ENCODE measurements at regions not wholly inside any gene's neighbourhood (a gene's known extent, or its start where the extent isn't known, plus 50 kb on each side); places are given as distances from the start of the nearest gene placed in this dataset.

GRCh38 chr1:80841261-80841660 is 959.5 kb upstream of the ADGRL2 start:
- DNase-seq: no peak

GRCh38 chr1:80837066-80837465 is 963.7 kb upstream of the ADGRL2 start:
- no peak for DNase-seq

DNA sequence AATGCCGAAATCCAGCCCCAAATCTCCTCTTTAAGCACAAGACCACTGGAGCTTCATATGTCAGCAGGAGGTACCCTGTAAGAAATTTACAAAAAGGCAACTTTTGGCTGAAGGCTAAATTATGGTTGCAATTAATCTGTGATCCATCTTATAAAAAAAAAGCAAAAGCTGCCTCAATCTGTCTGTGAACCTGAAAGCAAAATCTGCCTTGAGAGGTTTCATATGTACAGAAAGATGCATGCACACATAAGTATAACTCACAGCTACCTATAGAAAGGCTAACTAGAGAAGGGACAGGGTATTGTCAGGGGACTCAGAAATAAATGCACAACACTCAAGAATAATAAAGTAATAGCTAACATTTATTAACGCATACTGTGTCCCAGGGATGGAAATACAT is 964.2 kb upstream of the ADGRL2 start:
- no peak for DNase-seq

GRCh38 chr1:80827666-80828065 is 973.1 kb upstream of the ADGRL2 start:
- DNase-seq: no peak

DNA sequence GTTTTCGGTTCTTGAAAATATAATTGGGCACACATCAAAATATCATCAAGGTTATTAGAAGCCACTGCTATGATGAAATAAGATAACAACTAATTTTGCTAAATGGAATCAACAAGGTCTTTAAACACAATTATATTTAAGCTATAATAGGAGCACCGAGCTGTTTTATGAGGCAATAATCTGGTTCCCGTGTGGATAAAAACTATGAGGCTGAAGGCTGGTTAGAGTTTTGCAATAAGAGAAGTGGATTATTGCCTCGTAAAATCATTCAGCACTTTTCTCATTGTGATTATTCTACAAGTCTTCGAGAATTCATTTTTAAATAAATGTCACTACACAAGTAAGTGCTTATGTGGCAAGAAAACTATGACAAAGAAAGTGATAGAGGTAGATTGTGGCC is 975.7 kb upstream of the ADGRL2 start:
- DNase-seq: no peak

- DNase-seq: no peak
Observed at GRCh38 chr1:80818211-80818610, 982.5 kb upstream of the ADGRL2 start.

DNA sequence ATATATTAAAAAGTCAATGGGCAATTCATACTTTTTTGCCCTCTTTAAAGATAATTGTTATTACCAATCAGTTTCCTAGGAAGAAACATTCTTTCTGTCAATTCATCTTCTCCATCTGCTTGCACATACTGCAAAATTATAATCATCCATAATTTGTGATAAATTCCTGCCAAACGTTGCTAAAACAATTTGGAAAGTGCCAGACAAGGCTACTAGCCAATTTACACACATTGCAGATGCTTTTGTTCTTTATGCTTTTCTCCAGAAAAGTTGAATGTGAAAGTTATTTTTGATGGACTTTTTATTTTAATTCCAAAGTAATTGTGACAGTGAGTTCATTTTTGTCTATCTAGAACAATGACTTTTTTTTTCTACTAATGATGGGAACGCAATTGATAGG is 992.8 kb upstream of the ADGRL2 start:
- DNase-seq: no peak

DNA sequence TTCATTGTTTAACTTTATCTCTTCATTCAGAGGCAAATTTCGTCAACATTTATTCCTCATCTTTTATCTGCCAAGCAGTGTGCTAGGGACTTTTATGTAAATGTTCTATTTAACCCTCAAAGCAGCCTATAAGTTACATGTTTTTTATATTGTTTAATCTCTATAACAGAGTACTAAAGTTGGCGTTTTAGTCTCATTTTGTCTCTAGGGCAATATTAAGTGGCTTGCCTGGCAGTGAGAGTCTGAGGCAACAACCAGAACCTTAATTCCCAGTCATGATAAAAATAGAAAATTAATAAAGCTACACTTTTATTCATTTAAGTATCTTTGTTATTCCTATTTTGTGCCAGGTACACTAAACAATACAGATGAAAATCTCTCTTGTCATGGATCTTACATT is 994.3 kb upstream of the ADGRL2 start:
- DNase-seq: no peak

- DNase-seq: no peak
Observed at GRCh38 chr1:80801695-80802094, 999.0 kb upstream of the ADGRL2 start.

GRCh38 chr1:80799457-80799856 is 1001.3 kb upstream of the ADGRL2 start:
- DNase-seq: peak; percentile 0

GRCh38 chr1:80779275-80779674 is 1021.5 kb upstream of the ADGRL2 start:
- no peak for DNase-seq

GRCh38 chr1:80778094-80778840 is 1022.5 kb upstream of the ADGRL2 start:
- DNase-seq: no peak

DNA sequence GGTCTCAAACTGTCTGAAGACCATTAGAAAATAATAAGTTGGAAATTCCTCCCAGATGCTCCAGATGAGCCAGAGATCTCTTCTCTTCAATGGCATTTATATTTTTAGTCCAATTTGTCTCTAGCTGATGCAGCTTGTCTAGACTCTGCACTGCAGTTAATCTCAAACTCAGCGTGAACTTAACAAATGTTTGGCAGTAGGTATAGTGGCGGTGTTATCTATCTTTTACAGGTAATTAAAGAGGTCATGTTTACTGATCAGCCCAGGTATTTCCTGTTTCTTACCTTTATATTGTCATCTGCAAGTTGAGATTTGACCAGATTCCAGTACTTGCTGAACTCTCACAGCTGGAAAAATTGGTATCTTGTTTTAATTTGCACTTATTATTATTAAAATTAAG is 1024.5 kb upstream of the ADGRL2 start:
- no peak for DNase-seq

GRCh38 chr1:80769208-80769750 is 1031.5 kb upstream of the ADGRL2 start:
- no peak for DNase-seq

DNA sequence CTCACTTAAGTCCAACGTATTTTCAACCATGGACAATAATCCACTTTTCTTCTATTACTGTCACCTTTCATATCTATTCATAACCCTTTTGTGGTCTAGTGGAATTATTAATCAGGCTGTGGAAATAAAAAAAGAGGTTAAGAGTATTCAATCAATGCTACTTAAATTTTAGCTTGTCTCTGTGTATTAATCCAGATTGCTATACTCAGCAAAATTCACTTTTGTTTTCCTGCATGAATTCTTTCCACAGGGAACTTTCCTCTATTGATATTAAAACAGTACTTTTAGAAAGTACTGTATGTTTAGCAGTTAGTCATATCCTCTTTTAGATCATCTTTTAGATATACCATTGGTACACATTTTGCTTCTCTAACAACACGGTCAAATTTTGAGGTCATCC is 1033.0 kb upstream of the ADGRL2 start:
- DNase-seq: no peak

DNA sequence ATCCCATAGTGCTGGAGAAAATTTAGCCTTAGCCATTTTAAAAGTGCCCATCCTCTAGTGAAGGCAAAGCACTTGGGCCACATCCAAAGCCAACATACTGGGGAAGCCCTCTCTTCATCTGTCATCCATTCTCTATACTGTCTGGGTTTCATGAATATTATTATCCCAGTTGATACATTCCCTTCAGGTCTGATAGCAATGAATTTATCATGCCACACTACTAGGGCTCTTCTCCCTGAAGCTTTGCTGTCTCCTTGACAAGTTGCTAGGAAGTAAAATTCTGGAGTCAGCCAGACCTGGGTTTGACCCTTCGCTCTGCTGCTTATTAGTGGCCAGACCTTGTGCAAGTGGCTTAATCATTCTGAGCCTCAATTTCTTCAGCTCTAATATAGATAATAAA is 1041.4 kb upstream of the ADGRL2 start:
- no peak for DNase-seq

GRCh38 chr1:80755944-80756343 is 1044.8 kb upstream of the ADGRL2 start:
- no peak for DNase-seq

- no peak for DNase-seq
Observed at GRCh38 chr1:80751204-80751603, 1049.5 kb upstream of the ADGRL2 start.

- no peak for DNase-seq
Observed at GRCh38 chr1:80731241-80731894, 1069.4 kb upstream of the ADGRL2 start.

DNA sequence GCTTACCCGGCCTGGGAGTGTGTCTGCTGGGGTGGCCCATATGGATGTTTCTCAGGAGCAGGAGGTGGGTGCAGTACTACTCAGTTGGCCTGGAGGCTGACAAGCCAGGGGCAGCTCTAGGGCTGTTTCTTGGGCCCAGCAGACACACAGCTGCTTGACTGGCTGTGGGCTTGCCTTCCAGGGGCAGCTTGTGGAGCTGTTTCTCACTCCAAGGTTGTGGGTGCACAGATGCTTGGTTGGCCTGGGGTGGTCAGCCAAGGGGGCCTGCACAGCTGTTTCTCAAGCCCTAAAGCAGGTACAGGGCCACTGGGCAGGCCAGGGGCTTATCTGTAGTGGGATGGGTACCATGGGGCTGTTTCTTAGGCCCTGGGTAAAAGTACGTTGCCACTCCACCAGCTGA is 1078.1 kb upstream of the ADGRL2 start:
- no peak for DNase-seq

- DNase-seq: no peak
Observed at GRCh38 chr1:80706526-80706925, 1094.2 kb upstream of the ADGRL2 start.

GRCh38 chr1:80678438-80678837 is 1122.3 kb upstream of the ADGRL2 start:
- no peak for DNase-seq

GRCh38 chr1:80675454-80675853 is 1125.3 kb upstream of the ADGRL2 start:
- no peak for DNase-seq

DNA sequence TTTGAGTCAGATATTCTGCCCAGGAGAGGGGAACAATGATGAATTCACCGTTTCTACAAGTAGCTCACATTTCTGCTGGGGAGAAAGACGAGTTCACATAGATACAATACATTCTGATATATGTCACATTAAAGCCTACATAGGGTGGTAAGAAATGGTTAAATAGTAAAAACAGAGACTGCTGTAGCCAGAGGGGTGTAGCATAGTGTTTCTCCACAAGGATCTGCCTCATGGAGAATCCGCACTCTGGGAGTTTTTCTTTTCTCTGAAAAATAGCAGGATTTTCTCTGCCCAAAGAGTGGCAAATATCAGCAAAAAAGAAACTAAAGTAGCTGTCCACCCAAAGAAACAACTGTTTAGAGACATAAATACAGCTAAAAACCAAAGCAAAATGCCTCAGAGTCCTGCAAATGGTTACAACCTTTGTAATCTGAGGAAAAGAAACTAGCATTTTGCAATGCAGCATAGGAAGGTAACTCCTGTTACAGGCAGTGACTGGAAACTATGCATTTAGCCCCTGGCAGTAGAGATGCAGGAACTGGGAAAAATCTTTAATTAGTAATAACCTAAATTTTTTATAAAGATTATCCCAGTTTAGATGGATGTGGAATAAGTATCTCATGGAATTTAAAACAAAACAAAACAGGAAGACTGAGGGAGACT is 1126.7 kb upstream of the ADGRL2 start:
- DNase-seq: no peak
